H1 (cell line): ENCODE measurements at regions not wholly inside any gene's neighbourhood (a gene's known extent, or its start where the extent isn't known, plus 50 kb on each side); places are given as distances from the start of the nearest gene placed in this dataset.

Experiments used
- CTCF ChIA-PET: fragments of 300-600 bp; sonication (Branson Sonifier 250); formaldehyde crosslinking; loops from one replicate; lab custom pipeline; 2021; ENCODE audit not compliant: partially characterized antibody; lab: Charles Lee
- POLR2A ChIA-PET: fragments of 300-600 bp; sonication (Branson Sonifier 250); formaldehyde crosslinking; loops from one replicate; lab custom pipeline; 2021; ENCODE audit warnings: inconsistent platforms; ENCODE audit not compliant: partially characterized antibody; lab: Charles Lee
- DNase-seq, 2 experiments: peaks; one replicate each; pipeline versions ENCODE4 v3.0.0 to v3.0.0-alpha.2; 2010 to 2022; ENCODE audit warnings: low spot score in 2 of 2, low read depth in 1 of 2, mixed read lengths in 1 of 2
- FAIRE-seq: peaks from 2 replicates; lab custom pipeline; 2011; peaks lifted over from hg19 to GRCh38; lab: Jason Lieb, UNC
- H2AFZ ChIP-seq: 2 replicates; pipeline ENCODE4 v1.8.1; 2012; ENCODE audit warnings: low read length, inconsistent platforms
- H2AK5ac ChIP-seq: 2 replicates; pipeline ENCODE4 v1.6.1; 2013; ENCODE audit warnings: low read depth, low read length
- H2BK120ac ChIP-seq: replicated peaks from 2 replicates; pipeline ENCODE3; 2013; ENCODE audit warnings: low read depth, low read length, inconsistent platforms
- H2BK12ac ChIP-seq: 2 replicates; pipeline ENCODE4 v1.6.1; 2013; ENCODE audit warnings: low read depth, low read length
- H2BK15ac ChIP-seq: 2 replicates; pipeline ENCODE4 v1.6.1; 2013; ENCODE audit warnings: low read length
- H2BK20ac ChIP-seq: 2 replicates; pipeline ENCODE4 v1.6.1; 2013; ENCODE audit warnings: low read length
- H2BK5ac ChIP-seq: 2 replicates; pipeline ENCODE4 v1.6.1; 2013; ENCODE audit warnings: low read depth, low read length
- H3K14ac ChIP-seq: 2 replicates; pipeline ENCODE4 v1.6.1; 2013; ENCODE audit warnings: inconsistent platforms; ENCODE audit not compliant: insufficient read length
- H3K18ac ChIP-seq: 2 replicates; pipeline ENCODE4 v1.6.1; 2013; ENCODE audit warnings: low read length; ENCODE audit errors: extremely low read depth
- H3K23ac ChIP-seq: 2 replicates; pipeline ENCODE4 v1.6.1; 2013; ENCODE audit warnings: inconsistent platforms; ENCODE audit not compliant: insufficient read length
- H3K23me2 ChIP-seq: 2 replicates; pipeline ENCODE4 v1.6.1; 2013; ENCODE audit warnings: low read depth, low read length
- H3K27ac ChIP-seq: 2 replicates; pipeline ENCODE4 v1.6.1; 2011; ENCODE audit warnings: low read depth, low read length, inconsistent platforms
- H3K27me3 ChIP-seq, 4 experiments: replicated peaks in 1 of 4; 1 replicate in 1 of 4; 2 replicates in 3 of 4; pipeline versions ENCODE4 v1.6.1 to v1.8.1; 2011 to 2013; ENCODE audit warnings: low read length in 3 of 4, mild to moderate bottlenecking in 3 of 4, inconsistent platforms in 2 of 4, mixed read lengths in 2 of 4, moderate library complexity in 1 of 4; ENCODE audit not compliant: control insufficient read depth in 3 of 4, insufficient read depth in 3 of 4; ENCODE audit errors: extremely low read depth in 1 of 4
- H3K36me3 ChIP-seq, 4 experiments: 2 replicates each; pipeline versions ENCODE4 v1.6.1 to v1.8.1; 2011 to 2013; ENCODE audit warnings: mild to moderate bottlenecking in 4 of 4, low read length in 3 of 4, moderate library complexity in 2 of 4, control low read depth in 1 of 4, inconsistent platforms in 1 of 4; ENCODE audit not compliant: insufficient read depth in 4 of 4, control insufficient read depth in 2 of 4
- H3K4ac ChIP-seq: replicated peaks from 2 replicates; pipeline ENCODE3; 2013; ENCODE audit warnings: low read length, low read depth, mixed read lengths, inconsistent platforms; ENCODE audit not compliant: insufficient read length
- H3K4me1 ChIP-seq, 4 experiments: replicated peaks in 1 of 4; 1 replicate in 1 of 4; 2 replicates in 3 of 4; pipeline versions ENCODE4 v1.6.1 to v1.8.1; 2011 to 2013; ENCODE audit warnings: low read length in 3 of 4, inconsistent platforms in 2 of 4, mixed read lengths in 1 of 4; ENCODE audit not compliant: insufficient read depth in 4 of 4, control insufficient read depth in 3 of 4
- H3K4me2 ChIP-seq, 2 experiments: 2 replicates each; pipeline versions ENCODE4 v1.6.1 to v1.8.1; 2011 to 2013; ENCODE audit warnings: low read depth in 2 of 2, low read length in 2 of 2, control low read depth in 1 of 2, inconsistent platforms in 1 of 2, mild to moderate bottlenecking in 1 of 2; ENCODE audit not compliant: insufficient read depth in 1 of 2
- H3K4me3 ChIP-seq, 4 experiments: fragments of 200-600, 300-600 bp in 1 of 4; sonication (generic), shearing (Covaris generic), sonication (Bioruptor Twin) in 1 of 4; 2 replicates each; pipeline versions ENCODE4 v1.5.1 to v1.8.1; 2011 to 2016; ENCODE audit warnings: low read length in 4 of 4, low read depth in 3 of 4, control low read depth in 2 of 4, inconsistent platforms in 2 of 4, mild to moderate bottlenecking in 2 of 4, mixed read lengths in 1 of 4, moderate library complexity in 1 of 4; ENCODE audit not compliant: insufficient read depth in 2 of 4; ENCODE audit errors: extremely low read depth in 1 of 4
- H3K56ac ChIP-seq: replicated peaks from 2 replicates; pipeline ENCODE3; 2013; ENCODE audit warnings: low read depth, mild to moderate bottlenecking, mixed read lengths, low read length, inconsistent platforms; ENCODE audit not compliant: insufficient read length
- H3K79me1 ChIP-seq: 2 replicates; pipeline ENCODE4 v1.6.1; 2013; ENCODE audit warnings: low read depth, low read length, control low read depth
- H3K79me2 ChIP-seq, 2 experiments: 2 replicates each; pipeline versions ENCODE4 v1.6.1 to v1.8.1; 2012 to 2013; ENCODE audit warnings: low read length in 2 of 2, mild to moderate bottlenecking in 2 of 2, inconsistent platforms in 1 of 2; ENCODE audit not compliant: insufficient read depth in 2 of 2, control insufficient read depth in 1 of 2
- H3K9ac ChIP-seq, 4 experiments: replicated peaks in 1 of 4; 1 replicate in 1 of 4; 2 replicates in 3 of 4; pipeline versions ENCODE4 v1.6.1 to v1.8.1; 2011 to 2013; ENCODE audit warnings: low read depth in 3 of 4, low read length in 3 of 4, control low read depth in 2 of 4, mild to moderate bottlenecking in 2 of 4, moderate library complexity in 2 of 4, inconsistent platforms in 1 of 4; ENCODE audit errors: extremely low read depth in 1 of 4
- H3K9me3 ChIP-seq, 2 experiments: 2 replicates each; pipeline versions ENCODE4 v1.6.1 to v1.8.1; 2012 to 2013; ENCODE audit warnings: mild to moderate bottlenecking in 2 of 2, moderate library complexity in 2 of 2, control low read depth in 1 of 2, inconsistent platforms in 1 of 2, low read depth in 1 of 2, low read length in 1 of 2, mixed read lengths in 1 of 2; ENCODE audit not compliant: insufficient read depth in 2 of 2
- H4K20me1 ChIP-seq, 2 experiments: replicated peaks in 1 of 2; 2 replicates each; pipeline versions ENCODE3 to v1.8.1; 2011 to 2013; ENCODE audit warnings: inconsistent platforms in 2 of 2, low read length in 2 of 2, mild to moderate bottlenecking in 1 of 2; ENCODE audit not compliant: insufficient read depth in 2 of 2, control insufficient read depth in 1 of 2
- H4K5ac ChIP-seq: 2 replicates; pipeline ENCODE4 v1.6.1; 2013; ENCODE audit warnings: low read length, low read depth, mixed read lengths, inconsistent platforms; ENCODE audit not compliant: insufficient read length
- H4K8ac ChIP-seq: 2 replicates; pipeline ENCODE4 v1.8.0; 2013; ENCODE audit warnings: mild to moderate bottlenecking, moderate library complexity, low read length, inconsistent platforms; ENCODE audit not compliant: insufficient read depth; ENCODE audit errors: extremely low read depth
- H4K91ac ChIP-seq: replicated peaks from 2 replicates; pipeline ENCODE3; 2013; ENCODE audit warnings: low read length, mixed read lengths, inconsistent platforms; ENCODE audit not compliant: insufficient read length
- SRF ChIP-seq: IDR thresholded peaks from 2 replicates; pipeline ENCODE4 v1.6.1; 2011; ENCODE audit warnings: mild to moderate bottlenecking, low read depth, low read length, moderate library complexity
- WGBS, 2 experiments: shearing (Covaris generic) in 1 of 2; methylation state at CpG; one replicate each; pipeline versions ENCODE4 v1.1.6 to v1.1.7; 2013 to 2015; ENCODE audit warnings: low lambda C conversion rate in 2 of 2, mixed read lengths in 2 of 2, inconsistent platforms in 1 of 2, low coverage in 1 of 2, missing lambda C conversion rate in 1 of 2; ENCODE audit not compliant: insufficient replicate concordance in 2 of 2, insufficient coverage in 1 of 2, insufficient read length in 1 of 2; ENCODE audit errors: extremely low coverage in 1 of 2, missing lambda C conversion rate in 1 of 2; 5-methylcytosine and 5-hydroxymethylcytosine counted together

GRCh38 chr12:112586148-112586783 lies 167.5 kb downstream of the PTPN11 start:
- H2BK5ac ChIP-seq, result no peak overlapping the region
- H2BK15ac ChIP-seq, result no peak overlapping the region
- no peak overlapping the region for H2AFZ ChIP-seq
- H4K5ac ChIP-seq, result no peak overlapping the region
- no peak overlapping the region for H3K56ac ChIP-seq
- H3K79me1 ChIP-seq, result no peaks in the 10 kb centered on the region
- H2AK5ac ChIP-seq, result no peak overlapping the region
- no peak overlapping the region for H2BK120ac ChIP-seq
- peaks cover 3% of the 10 kb centered on the region; the same call in 1 of the 2 replicates for H3K23me2 ChIP-seq
- H4K8ac ChIP-seq, result no peak overlapping the region
- H3K4ac ChIP-seq, result no peak overlapping the region
- no peaks in the 10 kb centered on the region for H3K36me3 ChIP-seq
- H3K79me2 ChIP-seq, result no peaks in the 10 kb centered on the region
- H3K27me3 ChIP-seq, result peaks cover 27 to 57% (median 50%) of the 10 kb centered on the region in 4 experiments
- H3K23ac ChIP-seq, result no peak overlapping the region
- H3K9me3 ChIP-seq, result no peaks in the 10 kb centered on the region
- H3K14ac ChIP-seq, result no peak overlapping the region
- DNase-seq (no peak), FAIRE-seq (no peak)
- no peak overlapping the region for H3K4me2 ChIP-seq
- WGBS, 2 experiments, result 80% methylated on average over 5 of the region's 5 CpGs; no CpG with 5 or more reads in 1 of the 2 experiments
- POLR2A ChIA-PET, result interaction anchor here (1.4 kb wide), 1 partner anchor 16 kb away, joined by 3 read pairs; no protein-coding TSS in a partner anchor
- no peak overlapping the region for H3K9ac ChIP-seq
- H2BK20ac ChIP-seq, result no peak overlapping the region
- peaks cover 0 to 3% (median under 1%) of the 10 kb centered on the region in 4 experiments; a peak in 2 of 7 replicates for H3K4me1 ChIP-seq
- no peak overlapping the region for H3K27ac ChIP-seq
- no peak overlapping the region for H3K18ac ChIP-seq
- H3K4me3 ChIP-seq, result no peak overlapping the region
- TF ChIP-seq SRF, result no peak
- peaks cover 0 to 5% of the 10 kb centered on the region in 2 experiments for H4K20me1 ChIP-seq
- CTCF ChIA-PET, result interaction anchor here (0.7 kb wide), 1 partner anchor 30 kb away, joined by 3 read pairs; no protein-coding TSS in a partner anchor
- no peak overlapping the region for H2BK12ac ChIP-seq
- no peak overlapping the region for H4K91ac ChIP-seq
